BJ (cell line): ENCODE measurements at regions not wholly inside any gene's neighbourhood (a gene's known extent, or its start where the extent isn't known, plus 50 kb on each side); places are given as distances from the start of the nearest gene placed in this dataset.

Experiments used
- CTCF ChIA-PET: fragments of 350-600 bp; formaldehyde crosslinking; extraction: SDS; loops from one replicate; lab custom pipeline; 2021; ENCODE audit warnings: antibody characterized with exemption, inconsistent platforms; lab: Yijun Ruan, JAX
- POLR2A ChIA-PET: fragments of 300-600 bp; sonication (Branson Sonifier 250); formaldehyde crosslinking; extraction: SDS; loops from one replicate; lab custom pipeline; 2021; ENCODE audit warnings: antibody characterized with exemption; lab: Charles Lee
- DNase-seq: peaks from one replicate; pipeline ENCODE4 v3.0.0-alpha.2; 2011; ENCODE audit warnings: low read depth
- H3K27me3 ChIP-seq: 2 replicates; pipeline ENCODE4 v1.6.0; 2011; ENCODE audit warnings: low read length; ENCODE audit not compliant: control insufficient read depth, insufficient read depth
- H3K36me3 ChIP-seq: 2 replicates; pipeline ENCODE4 v1.5.1; 2011; ENCODE audit warnings: low read length; ENCODE audit not compliant: control insufficient read depth, insufficient read depth
- H3K4me3 ChIP-seq: 2 replicates; pipeline ENCODE4 v1.5.1; 2011; ENCODE audit warnings: low read depth, mild to moderate bottlenecking, control low read depth, low read length
- CTCF ChIP-seq: IDR thresholded peaks from 2 replicates; pipeline ENCODE4 v1.5.1; 2011; ENCODE audit warnings: low read depth, mild to moderate bottlenecking, control low read depth, inconsistent platforms, low read length, moderate library complexity; ENCODE audit not compliant: insufficient read depth

- ChIA-PET CTCF (interaction anchor here (0.5 kb wide), 1 partner anchor 10 kb away, joined by 3 read pairs; no protein-coding TSS in a partner anchor), POLR2A (no interaction called here)
- no peak for DNase-seq
- H3K27me3 ChIP-seq, result no peaks in the 10 kb centered on the region
- no peaks in the 10 kb centered on the region for H3K36me3 ChIP-seq
- H3K4me3 ChIP-seq, result no peak overlapping the region
- TF ChIP-seq CTCF, result no peak
Observed at GRCh38 chr18:30903566-30903965, 139.0 kb downstream of the DSC3 start.

- H3K27me3 ChIP-seq, result no peaks in the 10 kb centered on the region
- no peaks in the 10 kb centered on the region for H3K36me3 ChIP-seq
- ChIA-PET POLR2A (no interaction called here), CTCF (interaction anchor here (0.5 kb wide), 1 partner anchor 1782 kb away, joined by 3 read pairs; no protein-coding TSS in a partner anchor)
- no peak for TF ChIP-seq CTCF
- no peak for DNase-seq
- H3K4me3 ChIP-seq, result no peak overlapping the region
Observed at GRCh38 chr18:30889519-30890301, 152.8 kb downstream of the DSC3 start.

- Histone ChIP-seq H3K36me3 (no peaks in the 10 kb centered on the region), H3K27me3 (no peaks in the 10 kb centered on the region), H3K4me3 (no peak overlapping the region)
- no peak for TF ChIP-seq CTCF
- ChIA-PET CTCF (no interaction called here), POLR2A (no interaction called here)
- DNase-seq, result no peak
Observed at GRCh38 chr18:30888344-30888743, 154.2 kb downstream of the DSC3 start.

GRCh38 chr18:30886998-30887397 lies 155.5 kb downstream of the DSC3 start:
- H3K4me3 ChIP-seq, result no peak overlapping the region

GRCh38 chr18:30870466-30870865 lies 172.1 kb downstream of the DSC3 start:
- no peak for TF ChIP-seq CTCF
- no peak for DNase-seq
- H3K4me3 ChIP-seq, result no peak overlapping the region
- no peaks in the 10 kb centered on the region for H3K27me3 ChIP-seq
- no peaks in the 10 kb centered on the region for H3K36me3 ChIP-seq
- ChIA-PET POLR2A (no interaction called here), CTCF (no interaction called here)

More at GRCh38 chr18:30886998-30887397, 155.5 kb downstream of the DSC3 start:
- no peak for DNase-seq
- TF ChIP-seq CTCF, result no peak
- POLR2A ChIA-PET, result no interaction called here
- no peaks in the 10 kb centered on the region for H3K27me3 ChIP-seq
- H3K36me3 ChIP-seq, result no peaks in the 10 kb centered on the region
- CTCF ChIA-PET, result no interaction called here
